GM10266 (cell line): ENCODE measurements at regions not wholly inside any gene's neighbourhood (a gene's known extent, or its start where the extent isn't known, plus 50 kb on each side); places are given as distances from the start of the nearest gene placed in this dataset.

Source experiments
- DNase-seq: peaks from one replicate; pipeline ENCODE4 v3.0.0; 2012; ENCODE audit errors: extremely low spot score
- CTCF ChIP-seq: IDR thresholded peaks from 2 replicates; pipeline ENCODE4 v1.5.1; 2012; ENCODE audit warnings: mild to moderate bottlenecking, low read depth; ENCODE audit not compliant: control insufficient read depth, insufficient read depth; ENCODE audit errors: missing control alignments

- DNase-seq = no peak
Observed at GRCh38 chr13:19071161-19071936, 110.3 kb downstream of the TUBA3C start.

GRCh38 chr13:19070398-19070735 lies 111.3 kb downstream of the TUBA3C start:
- TF ChIP-seq CTCF = no peak
- no peak for DNase-seq

More at GRCh38 chr13:19071161-19071936, 110.3 kb downstream of the TUBA3C start:
- no peak for TF ChIP-seq CTCF

GRCh38 chr13:19069684-19070397 lies 111.8 kb downstream of the TUBA3C start:
- no peak for DNase-seq
- TF ChIP-seq CTCF = no peak

- no peak for TF ChIP-seq CTCF
- no peak for DNase-seq
Observed at GRCh38 chr13:19068691-19069090, 112.9 kb downstream of the TUBA3C start.

- TF ChIP-seq CTCF = no peak
Observed at GRCh38 chr13:19067767-19068166, 113.9 kb downstream of the TUBA3C start.

GRCh38 chr13:19062801-19063200 lies 118.8 kb downstream of the TUBA3C start:
- no peak for TF ChIP-seq CTCF
- DNase-seq = no peak

More at GRCh38 chr13:19067767-19068166, 113.9 kb downstream of the TUBA3C start:
- no peak for DNase-seq
